ENCODE measurements at regions not wholly inside any gene's neighbourhood (a gene's known extent, or its start where the extent isn't known, plus 50 kb on each side); places are given as distances from the start of the nearest gene placed in this dataset.

DNA sequence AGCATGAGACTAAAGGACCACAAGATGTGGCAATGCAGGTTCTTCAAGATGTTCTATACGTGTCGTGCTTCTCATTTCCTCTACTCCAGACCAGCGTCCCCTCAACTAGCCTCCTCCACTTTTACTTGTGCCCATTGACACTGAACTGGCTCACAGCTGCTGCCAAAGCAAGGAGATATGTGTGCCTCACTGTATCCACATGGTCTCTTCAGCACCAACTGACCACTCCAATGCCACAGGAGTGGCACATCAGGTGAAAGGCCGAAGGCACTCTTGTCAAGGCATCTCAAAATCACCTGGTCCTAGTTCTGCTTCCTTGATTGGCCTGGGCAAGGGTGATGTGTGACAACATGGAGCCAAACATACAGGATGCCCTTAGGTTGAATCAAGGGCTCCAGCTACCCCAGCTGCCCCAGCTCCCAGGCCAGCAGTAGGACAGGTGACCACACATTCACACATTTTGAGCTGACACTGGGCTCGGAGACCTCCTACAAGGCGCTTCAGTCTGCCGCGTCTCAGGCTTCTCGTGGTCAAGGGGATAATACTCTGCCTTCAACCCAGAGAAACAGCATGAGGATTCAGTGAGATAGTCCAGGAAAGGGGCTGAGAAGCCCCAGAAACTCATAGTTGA, 205.2 kb upstream of the CDH4 start:
- Mint-ChIP-seq H3K27me3 (no peaks in the 10 kb centered on the region), H3K27ac (no peak overlapping the region), H3K4me1 (ENCODE audit: low read depth in 2 of 2) (no peaks in the 10 kb centered on the region), H3K9me3 (no peaks in the 10 kb centered on the region), H3K4me3 (no peak overlapping the region), H3K36me3 (no peaks in the 10 kb centered on the region)
- no peak for DNase-seq (ENCODE audit: low spot score)
- no peak for ATAC-seq

DNA sequence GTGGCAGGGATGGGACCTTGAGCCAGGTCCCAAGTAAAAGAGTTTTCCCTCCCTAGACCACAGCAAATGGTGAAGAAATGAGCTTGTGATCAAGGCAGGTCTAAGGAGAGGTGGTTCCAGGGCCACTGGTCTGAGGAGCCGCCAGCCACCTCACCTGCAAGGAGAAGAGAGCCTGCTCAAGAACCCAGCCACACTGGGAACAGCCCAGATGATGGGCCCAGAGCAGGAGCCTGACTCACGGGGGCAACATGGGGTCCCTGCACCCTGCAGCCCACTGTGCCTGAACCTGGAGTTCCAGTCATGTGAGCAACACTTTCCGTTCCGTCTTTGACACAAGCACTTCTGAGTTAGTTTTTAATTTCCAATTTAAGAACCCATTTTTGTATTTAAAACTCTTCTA, 204.5 kb upstream of the CDH4 start:
- Mint-ChIP-seq H3K4me3 (no peak overlapping the region), H3K27me3 (no peaks in the 10 kb centered on the region), H3K4me1 (ENCODE audit: low read depth in 2 of 2) (no peaks in the 10 kb centered on the region), H3K27ac (no peak overlapping the region), H3K9me3 (no peaks in the 10 kb centered on the region), H3K36me3 (no peaks in the 10 kb centered on the region)
- DNase-seq (ENCODE audit: low spot score): no peak
- ATAC-seq: no peak

DNA sequence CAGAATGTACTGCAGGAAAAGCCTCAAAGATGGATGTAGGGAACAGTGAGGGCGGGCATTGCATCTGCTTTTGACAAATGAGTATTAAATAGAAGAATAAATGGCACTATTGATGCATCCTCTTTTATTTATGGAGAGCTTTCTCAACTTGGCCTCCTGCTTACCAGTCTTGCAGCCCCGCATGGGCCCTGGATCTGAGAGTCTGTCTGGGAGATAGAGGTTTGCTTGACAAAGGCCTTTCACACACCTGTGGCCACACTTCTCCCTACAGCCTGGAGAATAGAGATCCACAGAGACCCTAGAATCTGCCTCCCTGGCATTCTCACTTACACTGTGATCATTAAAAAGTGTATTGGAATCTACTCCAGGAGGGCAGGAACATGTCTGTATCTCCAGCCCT, 203.8 kb upstream of the CDH4 start:
- no peak for DNase-seq (ENCODE audit: low spot score)
- Mint-ChIP-seq H3K4me1 (ENCODE audit: low read depth in 2 of 2) (no peaks in the 10 kb centered on the region), H3K9me3 (no peaks in the 10 kb centered on the region), H3K36me3 (no peaks in the 10 kb centered on the region), H3K27me3 (no peaks in the 10 kb centered on the region), H3K4me3 (no peak overlapping the region), H3K27ac (no peak overlapping the region)
- ATAC-seq: no peak

DNA sequence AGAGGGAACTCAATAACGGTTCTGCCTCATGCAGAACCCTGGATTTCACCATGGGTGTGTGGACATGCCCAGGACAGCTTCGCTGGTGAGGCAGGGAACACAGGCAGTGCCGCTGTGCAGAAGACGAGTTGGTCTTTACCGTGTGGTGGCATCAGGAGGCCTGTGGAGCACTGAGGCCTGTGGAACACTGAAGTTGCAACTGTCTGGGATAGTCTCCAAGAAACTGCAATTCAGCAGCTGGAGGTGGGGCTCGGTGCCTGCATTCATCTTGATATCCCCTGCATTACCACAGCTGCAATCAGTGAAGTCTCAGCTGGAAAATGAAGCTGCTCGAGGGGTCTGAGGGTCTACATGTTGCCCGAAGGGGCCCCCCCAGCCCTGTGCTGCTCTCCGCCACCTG, 202.4 kb upstream of the CDH4 start:
- H3K27ac Mint-ChIP-seq: no peak overlapping the region
- no peak for ATAC-seq
- no peaks in the 10 kb centered on the region for H3K9me3 Mint-ChIP-seq
- no peak overlapping the region for H3K4me3 Mint-ChIP-seq
- DNase-seq (ENCODE audit: low spot score): no peak
- H3K36me3 Mint-ChIP-seq: no peaks in the 10 kb centered on the region
- H3K4me1 Mint-ChIP-seq (ENCODE audit: low read depth in 2 of 2): no peaks in the 10 kb centered on the region
- H3K27me3 Mint-ChIP-seq: no peaks in the 10 kb centered on the region

GRCh38 chr20:61050336-61050890, 201.6 kb upstream of the CDH4 start:
- DNase-seq (ENCODE audit: low spot score) (no peak), ATAC-seq (no peak)
- Mint-ChIP-seq H3K27me3 (no peaks in the 10 kb centered on the region), H3K4me1 (ENCODE audit: low read depth in 2 of 2) (no peaks in the 10 kb centered on the region), H3K9me3 (no peaks in the 10 kb centered on the region), H3K4me3 (no peak overlapping the region), H3K36me3 (no peaks in the 10 kb centered on the region), H3K27ac (no peak overlapping the region)

- H3K4me3 Mint-ChIP-seq: no peak overlapping the region
- H3K9me3 Mint-ChIP-seq: no peaks in the 10 kb centered on the region
- no peak overlapping the region for H3K27ac Mint-ChIP-seq
- ATAC-seq (no peak), DNase-seq (ENCODE audit: low spot score) (no peak)
- H3K4me1 Mint-ChIP-seq (ENCODE audit: low read depth in 2 of 2): no peaks in the 10 kb centered on the region
- no peaks in the 10 kb centered on the region for H3K36me3 Mint-ChIP-seq
- no peaks in the 10 kb centered on the region for H3K27me3 Mint-ChIP-seq
Measured at GRCh38 chr20:61052195-61052750, 199.8 kb upstream of the CDH4 start.

DNA sequence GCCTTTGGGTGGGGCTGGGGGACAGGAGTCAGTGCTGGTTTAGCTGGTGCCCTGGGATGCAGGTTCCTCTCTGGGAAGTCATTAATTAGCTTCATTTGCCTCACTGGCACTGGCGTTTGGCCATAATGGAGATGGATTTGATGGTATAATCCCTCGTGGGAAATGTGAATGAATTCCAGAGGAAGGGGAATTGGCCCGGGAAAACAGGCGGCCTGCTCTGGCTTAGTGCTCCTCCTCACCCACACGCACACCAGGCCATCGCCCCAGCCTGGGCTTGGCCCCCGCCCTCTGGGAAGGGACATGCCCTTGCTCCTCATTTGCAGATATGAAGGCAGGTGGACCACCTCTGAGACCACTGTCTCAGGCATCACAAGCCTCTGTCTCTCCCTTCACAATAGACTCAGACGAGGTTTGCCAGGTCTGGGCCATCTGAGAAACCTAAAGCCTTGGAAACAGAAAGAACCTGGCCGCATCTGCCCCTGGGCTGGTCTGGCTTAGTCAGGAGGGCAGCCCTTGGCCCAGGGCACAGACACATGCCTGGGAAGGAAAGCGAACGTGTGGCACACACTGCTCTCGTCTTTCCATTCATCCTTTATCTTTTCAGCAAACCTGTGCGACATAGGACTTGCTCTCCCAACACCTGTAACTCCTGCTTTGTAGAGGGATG, 199.2 kb upstream of the CDH4 start:
- no peaks in the 10 kb centered on the region for H3K4me1 Mint-ChIP-seq (ENCODE audit: low read depth in 2 of 2)
- DNase-seq (ENCODE audit: low spot score): no peak

GRCh38 chr20:61053487-61053886, 198.6 kb upstream of the CDH4 start:
- Mint-ChIP-seq H3K4me3 (no peak overlapping the region), H3K36me3 (no peaks in the 10 kb centered on the region), H3K9me3 (no peaks in the 10 kb centered on the region), H3K27me3 (no peaks in the 10 kb centered on the region), H3K4me1 (ENCODE audit: low read depth in 2 of 2) (no peaks in the 10 kb centered on the region), H3K27ac (no peak overlapping the region)
- ATAC-seq (no peak), DNase-seq (ENCODE audit: low spot score) (no peak)

More for the DNA sequence above, 199.2 kb upstream of the CDH4 start:
- no peak overlapping the region for H3K27ac Mint-ChIP-seq
- ATAC-seq: no peak
- H3K27me3 Mint-ChIP-seq: no peaks in the 10 kb centered on the region
- H3K9me3 Mint-ChIP-seq: no peaks in the 10 kb centered on the region
- no peak overlapping the region for H3K4me3 Mint-ChIP-seq
- no peaks in the 10 kb centered on the region for H3K36me3 Mint-ChIP-seq

GRCh38 chr20:61053889-61054288, 198.2 kb upstream of the CDH4 start:
- Mint-ChIP-seq H3K4me1 (ENCODE audit: low read depth in 2 of 2) (no peaks in the 10 kb centered on the region), H3K27me3 (no peaks in the 10 kb centered on the region), H3K4me3 (no peak overlapping the region), H3K36me3 (no peaks in the 10 kb centered on the region), H3K9me3 (no peaks in the 10 kb centered on the region), H3K27ac (no peak overlapping the region)
- DNase-seq (ENCODE audit: low spot score) (no peak), ATAC-seq (no peak)

DNA sequence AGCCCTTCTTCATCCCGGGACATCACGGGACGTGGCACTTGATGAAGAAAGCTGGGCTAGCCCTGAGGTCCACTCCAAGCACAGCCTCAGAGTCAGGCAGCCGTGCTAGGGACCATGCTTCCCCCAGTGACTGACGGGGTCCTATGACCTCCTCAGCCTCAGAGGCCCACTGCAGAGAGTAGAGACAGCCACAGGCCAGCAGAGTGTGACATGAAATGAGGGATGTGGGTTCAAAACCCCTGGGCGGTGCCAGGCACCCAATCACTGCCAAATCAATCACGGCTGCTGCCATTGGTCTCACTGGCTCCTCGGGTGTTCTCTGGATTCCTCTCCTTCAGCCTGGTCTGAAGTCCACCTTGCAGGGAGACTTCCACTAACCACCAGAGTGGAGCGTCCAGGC, 197.7 kb upstream of the CDH4 start:
- Mint-ChIP-seq H3K27me3 (no peaks in the 10 kb centered on the region), H3K36me3 (no peaks in the 10 kb centered on the region), H3K4me3 (no peak overlapping the region), H3K27ac (no peak overlapping the region), H3K4me1 (ENCODE audit: low read depth in 2 of 2) (no peaks in the 10 kb centered on the region), H3K9me3 (no peaks in the 10 kb centered on the region)
- DNase-seq (ENCODE audit: low spot score) (no peak), ATAC-seq (peak in 1 of 2 donors; percentile 30)

DNA sequence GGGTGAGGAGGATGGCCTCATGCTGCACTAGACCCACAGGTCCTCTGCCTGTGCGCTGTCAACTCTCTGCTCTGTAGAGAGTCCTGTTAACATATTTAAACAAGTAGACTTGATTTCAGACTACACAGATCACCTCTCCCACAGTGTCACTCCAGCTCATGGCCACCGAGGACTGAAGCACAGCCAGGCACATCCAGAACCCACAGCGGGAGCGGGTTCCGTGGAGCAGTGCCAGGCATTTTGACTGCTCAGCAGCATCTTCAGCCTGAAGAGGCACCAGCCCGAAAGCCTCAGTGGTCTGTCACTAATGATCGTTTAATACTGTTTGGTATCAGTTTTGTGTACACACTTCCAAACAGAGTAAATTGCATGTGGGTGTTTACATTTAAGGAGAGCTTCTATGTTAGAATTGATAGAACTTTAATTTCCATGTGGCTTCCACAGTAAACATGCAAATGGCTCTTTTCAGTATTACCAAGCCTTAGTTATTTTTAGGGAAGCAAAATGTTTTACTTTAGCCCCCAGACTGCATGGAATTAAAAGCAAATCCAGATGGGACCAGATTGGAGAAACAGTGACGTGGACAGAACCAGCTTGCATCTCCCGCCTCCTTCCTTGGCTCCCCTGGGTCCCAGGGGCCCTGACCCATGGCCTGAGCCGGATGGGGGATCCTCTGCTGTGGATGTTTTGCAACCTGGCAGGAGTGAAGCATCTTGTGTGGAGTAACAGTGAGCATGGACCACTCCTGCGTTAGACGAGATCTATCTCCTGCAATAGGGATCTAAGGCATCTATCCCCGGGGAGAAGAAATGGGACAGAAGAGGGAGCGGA, 196.7 kb upstream of the CDH4 start:
- H3K4me1 Mint-ChIP-seq (ENCODE audit: low read depth in 2 of 2): no peaks in the 10 kb centered on the region
- no peaks in the 10 kb centered on the region for H3K27me3 Mint-ChIP-seq
- H3K27ac Mint-ChIP-seq: no peak overlapping the region
- no peak overlapping the region for H3K4me3 Mint-ChIP-seq
- H3K9me3 Mint-ChIP-seq: no peaks in the 10 kb centered on the region
- ATAC-seq (no peak), DNase-seq (ENCODE audit: low spot score) (no peak)
- no peaks in the 10 kb centered on the region for H3K36me3 Mint-ChIP-seq

DNA sequence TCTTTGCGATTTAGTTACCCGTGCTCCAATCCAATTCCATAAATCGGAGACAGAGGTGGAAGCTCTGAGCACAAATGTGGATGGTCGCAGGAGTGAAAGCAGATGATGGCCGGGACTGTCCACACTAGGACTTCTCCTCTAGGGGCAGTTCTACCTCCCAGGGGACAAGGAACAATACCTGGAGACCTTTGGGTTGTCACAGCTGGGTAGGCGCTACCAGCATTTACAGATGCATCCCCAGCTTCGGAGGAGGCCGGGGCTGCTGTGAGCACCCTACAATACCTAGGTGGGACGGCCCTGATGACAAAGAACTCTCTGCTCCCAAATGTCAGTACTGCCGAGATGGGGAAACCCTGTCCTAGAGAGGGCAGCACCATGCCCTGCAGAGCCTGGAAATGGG, 195.9 kb upstream of the CDH4 start:
- no peaks in the 10 kb centered on the region for H3K27me3 Mint-ChIP-seq
- H3K9me3 Mint-ChIP-seq: no peaks in the 10 kb centered on the region
- no peaks in the 10 kb centered on the region for H3K4me1 Mint-ChIP-seq (ENCODE audit: low read depth in 2 of 2)
- H3K36me3 Mint-ChIP-seq: no peaks in the 10 kb centered on the region
- DNase-seq (ENCODE audit: low spot score) (no peak), ATAC-seq (no peak)
- no peak overlapping the region for H3K27ac Mint-ChIP-seq
- no peak overlapping the region for H3K4me3 Mint-ChIP-seq

DNA sequence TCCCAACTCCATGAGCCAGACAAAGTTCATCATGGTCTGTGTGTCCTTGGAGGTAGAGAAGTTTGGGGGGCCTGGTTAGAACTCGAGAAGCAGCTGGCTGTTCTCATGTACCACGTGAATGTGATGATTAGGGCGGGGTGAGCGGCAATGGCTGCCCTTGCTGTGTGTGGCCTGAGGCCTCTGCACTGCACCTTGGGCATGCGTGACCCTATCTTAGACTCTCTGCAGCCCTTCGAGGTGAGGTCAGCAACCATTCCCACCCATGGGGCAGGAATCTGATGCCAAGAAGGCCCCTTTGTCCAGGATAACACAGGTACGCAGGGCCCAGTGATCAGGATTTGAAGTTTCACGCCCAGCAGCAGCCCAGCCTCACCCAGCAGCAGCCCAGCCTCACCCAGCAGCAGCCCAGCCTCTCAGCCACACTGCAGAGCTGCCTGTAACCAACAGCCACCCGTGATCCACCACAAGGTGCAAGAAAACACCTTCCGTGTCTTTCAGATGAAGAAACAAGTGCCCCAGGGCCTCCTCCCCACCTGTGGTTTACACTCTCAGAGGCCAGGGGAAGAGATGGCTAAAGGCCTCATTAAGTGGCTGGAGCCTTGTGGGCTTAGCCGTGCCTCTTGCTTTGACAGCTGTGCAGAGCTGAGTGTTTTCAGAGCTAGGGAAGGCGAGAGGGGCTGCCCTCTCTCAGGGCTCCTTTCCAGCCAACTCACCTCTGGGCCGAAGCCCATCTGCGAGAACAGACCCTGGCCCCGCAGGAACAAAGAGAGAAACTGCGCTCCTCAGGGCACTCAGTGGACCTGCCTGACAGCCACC, 195.2 kb upstream of the CDH4 start:
- H3K9me3 Mint-ChIP-seq: no peaks in the 10 kb centered on the region
- no peaks in the 10 kb centered on the region for H3K27me3 Mint-ChIP-seq
- no peak overlapping the region for H3K4me3 Mint-ChIP-seq
- no peaks in the 10 kb centered on the region for H3K36me3 Mint-ChIP-seq
- DNase-seq (ENCODE audit: low spot score): no peak
- H3K27ac Mint-ChIP-seq: no peak overlapping the region
- ATAC-seq: no peak
- no peaks in the 10 kb centered on the region for H3K4me1 Mint-ChIP-seq (ENCODE audit: low read depth in 2 of 2)

Measured in natural killer cell treated with Interleukin-12 subunit alpha and Interleukin-12 subunit beta and Interleukin-15 and Interleukin-18, amount 100 ng/mL, for 72 hours (primary cell).